H9 (cell line): ENCODE measurements at regions not wholly inside any gene's neighbourhood (a gene's known extent, or its start where the extent isn't known, plus 50 kb on each side); places are given as distances from the start of the nearest gene placed in this dataset.

Source experiments
- DNase-seq: peaks from one replicate; pipeline ENCODE4 v3.0.0-alpha.2; 2017
- H2AFZ ChIP-seq: one replicate; pipeline ENCODE4 v1.6.1; 2013; ENCODE audit warnings: mild to moderate bottlenecking, low read length, control low read depth, moderate library complexity
- H2AK5ac ChIP-seq: 2 replicates; pipeline ENCODE4 v1.6.1; 2013; ENCODE audit warnings: low read length, control low read depth, mixed read lengths; ENCODE audit not compliant: insufficient read length
- H2BK120ac ChIP-seq: one replicate; pipeline ENCODE4 v1.6.1; 2013; ENCODE audit warnings: low read depth, mild to moderate bottlenecking, low read length, control low read depth, inconsistent platforms; ENCODE audit not compliant: poor library complexity, severe bottlenecking
- H2BK12ac ChIP-seq: 2 replicates; pipeline ENCODE4 v1.6.1; 2013; ENCODE audit warnings: low read length, control low read depth, mixed read lengths, low read depth; ENCODE audit not compliant: insufficient read length
- H2BK15ac ChIP-seq: 2 replicates; pipeline ENCODE4 v1.6.1; 2013; ENCODE audit warnings: low read depth, low read length, control low read depth
- H2BK20ac ChIP-seq: one replicate; pipeline ENCODE4 v1.6.1; 2013; ENCODE audit warnings: low read depth, mild to moderate bottlenecking, low read length, control low read depth, inconsistent platforms; ENCODE audit not compliant: poor library complexity, severe bottlenecking
- H2BK5ac ChIP-seq: 2 replicates; pipeline ENCODE4 v1.6.1; 2013; ENCODE audit warnings: low read length, control low read depth, mixed read lengths; ENCODE audit not compliant: insufficient read length
- H3K14ac ChIP-seq: 2 replicates; pipeline ENCODE4 v1.6.1; 2013; ENCODE audit warnings: low read length, control low read depth; ENCODE audit not compliant: insufficient read depth
- H3K18ac ChIP-seq: 2 replicates; pipeline ENCODE4 v1.6.1; 2013; ENCODE audit warnings: low read depth, mild to moderate bottlenecking, mixed read lengths, low read length, control low read depth; ENCODE audit not compliant: insufficient read length
- H3K23ac ChIP-seq: 2 replicates; pipeline ENCODE4 v1.6.1; 2013; ENCODE audit warnings: low read length, control low read depth, mixed read lengths, low read depth; ENCODE audit not compliant: insufficient read length
- H3K23me2 ChIP-seq: 2 replicates; pipeline ENCODE4 v1.6.1; 2013; ENCODE audit warnings: low read depth, mild to moderate bottlenecking, mixed read lengths, low read length, control low read depth; ENCODE audit not compliant: insufficient read length, poor library complexity, severe bottlenecking
- H3K27ac ChIP-seq: 2 replicates; pipeline ENCODE4 v1.5.1; 2013; ENCODE audit warnings: low read length, control low read depth, mixed read lengths, low read depth; ENCODE audit not compliant: insufficient read length
- H3K27me3 ChIP-seq: 2 replicates; pipeline ENCODE4 v1.6.1; 2013; ENCODE audit warnings: low read length, control low read depth, inconsistent platforms; ENCODE audit not compliant: insufficient read depth
- H3K4ac ChIP-seq: 2 replicates; pipeline ENCODE4 v1.6.1; 2013; ENCODE audit warnings: low read depth, mild to moderate bottlenecking, control low read depth, inconsistent platforms, low read length, moderate library complexity
- H3K4me1 ChIP-seq: 2 replicates; pipeline ENCODE4 v1.6.1; 2013; ENCODE audit warnings: low read length, control low read depth, inconsistent platforms; ENCODE audit not compliant: insufficient read depth
- H3K4me2 ChIP-seq: 2 replicates; pipeline ENCODE4 v1.6.1; 2013; ENCODE audit warnings: low read length, control low read depth, mixed read lengths; ENCODE audit not compliant: insufficient read length, insufficient read depth
- H3K56ac ChIP-seq: 2 replicates; pipeline ENCODE4 v1.6.1; 2013; ENCODE audit warnings: low read depth, mild to moderate bottlenecking, mixed read lengths, low read length, control low read depth; ENCODE audit not compliant: insufficient read length
- H3K79me1 ChIP-seq: 2 replicates; pipeline ENCODE4 v1.6.1; 2013; ENCODE audit warnings: low read depth, mild to moderate bottlenecking, moderate library complexity, low read length, control low read depth, inconsistent platforms; ENCODE audit not compliant: insufficient read depth, poor library complexity, severe bottlenecking
- H3K79me2 ChIP-seq: 2 replicates; pipeline ENCODE4 v1.6.1; 2013; ENCODE audit warnings: low read length, control low read depth, inconsistent platforms; ENCODE audit not compliant: insufficient read depth
- H3K9ac ChIP-seq: 2 replicates; pipeline ENCODE4 v1.6.1; 2013; ENCODE audit warnings: low read length, control low read depth, mixed read lengths; ENCODE audit not compliant: insufficient read length; ENCODE audit errors: extremely low read depth
- H3K9me3 ChIP-seq: one replicate; pipeline ENCODE4 v1.6.1; 2013; ENCODE audit warnings: low read depth, low read length, inconsistent platforms; ENCODE audit not compliant: control insufficient read depth
- H3T11ph ChIP-seq: one replicate; pipeline ENCODE4 v1.6.1; 2013; ENCODE audit warnings: mild to moderate bottlenecking, low read length, control low read depth, inconsistent platforms
- H4K20me1 ChIP-seq: one replicate; pipeline ENCODE4 v1.6.1; 2013; ENCODE audit not compliant: control insufficient read depth, insufficient read length, insufficient read depth
- H4K5ac ChIP-seq: 2 replicates; pipeline ENCODE4 v1.6.1; 2013; ENCODE audit warnings: low read depth, mild to moderate bottlenecking, mixed read lengths, low read length, control low read depth; ENCODE audit not compliant: insufficient read length
- H4K8ac ChIP-seq: replicated peaks from 2 replicates; pipeline ENCODE4 v1.6.1; 2013; ENCODE audit warnings: low read length, control low read depth, mixed read lengths, low read depth; ENCODE audit not compliant: insufficient read length
- H4K91ac ChIP-seq: 2 replicates; pipeline ENCODE4 v1.6.1; 2013; ENCODE audit warnings: low read depth, mild to moderate bottlenecking, moderate library complexity, mixed read lengths, low read length, control low read depth; ENCODE audit not compliant: insufficient read length
- H3K27ac Mint-ChIP-seq, 3 experiments: 2 replicates in 2 of 3; 3 replicates in 1 of 3; pipeline ENCODE4 v1.8.0; 2020 to 2021; ENCODE audit warnings: mixed read lengths in 3 of 3, mild to moderate bottlenecking in 1 of 3, moderate library complexity in 1 of 3
- H3K27me3 Mint-ChIP-seq: 2 replicates; pipeline ENCODE4 v1.8.0; 2021; ENCODE audit warnings: low read depth, mild to moderate bottlenecking, moderate library complexity, mixed read lengths
- H3K36me3 Mint-ChIP-seq, 3 experiments: 2 replicates in 2 of 3; 3 replicates in 1 of 3; pipeline ENCODE4 v1.8.0; 2020 to 2021; ENCODE audit warnings: low read depth in 3 of 3, mixed read lengths in 3 of 3; ENCODE audit not compliant: insufficient read depth in 1 of 3
- H3K4me1 Mint-ChIP-seq, 2 experiments: 2 replicates each; pipeline ENCODE4 v1.8.0; 2020; ENCODE audit warnings: mixed read lengths in 2 of 2
- H3K4me3 Mint-ChIP-seq, 2 experiments: 2 replicates in 1 of 2; 3 replicates in 1 of 2; pipeline ENCODE4 v1.8.0; 2020 to 2021; ENCODE audit warnings: mild to moderate bottlenecking in 2 of 2, mixed read lengths in 2 of 2, moderate library complexity in 1 of 2
- H3K9me3 Mint-ChIP-seq, 2 experiments: 2 replicates in 1 of 2; 3 replicates in 1 of 2; pipeline ENCODE4 v1.8.0; 2020; ENCODE audit warnings: mild to moderate bottlenecking in 2 of 2, mixed read lengths in 2 of 2, moderate library complexity in 1 of 2
- CTCF ChIP-seq: fragments of 200-600 bp; sonication (generic); conservative IDR thresholded peaks from 3 replicates; pipeline ENCODE4 v1.8.0; 2021; ENCODE audit warnings: antibody characterized with exemption, mild to moderate bottlenecking
- WGBS: extraction: QIAGEN DNeasy Blood & Tissue Kit; methylation state at CpG from one replicate; pipeline ENCODE4 v1.1.7; 2013; ENCODE audit warnings: missing lambda C conversion rate, low lambda C conversion rate, mixed read lengths; ENCODE audit not compliant: insufficient read length; ENCODE audit errors: extremely low coverage; 5-methylcytosine and 5-hydroxymethylcytosine counted together

GRCh38 chr15:62914461-62915079 is 128.0 kb upstream of the TPM1 start:
- no peak overlapping the region for H3K27ac ChIP-seq
- peaks cover 0 to 4% (median 3%) of the 10 kb centered on the region in 3 experiments; a peak in 2 of 7 replicates for H3K36me3 Mint-ChIP-seq
- H3K79me1 ChIP-seq = no peaks in the 10 kb centered on the region
- peaks cover 9% of the 10 kb centered on the region; the same call in 1 of the 2 replicates for H3K4me1 ChIP-seq
- no peaks in the 10 kb centered on the region for H4K20me1 ChIP-seq
- no peak overlapping the region for H4K5ac ChIP-seq
- no peak overlapping the region for H3K4me3 Mint-ChIP-seq
- no peak for DNase-seq
- no peak overlapping the region for H4K8ac ChIP-seq
- H2BK15ac ChIP-seq = no peak overlapping the region
- no peaks in the 10 kb centered on the region for H3K27me3 ChIP-seq
- peak overlapping the region; percentile 28 for H2BK120ac ChIP-seq
- peak overlapping the region; percentile 61 for H3K18ac ChIP-seq
- H3K14ac ChIP-seq = peak overlapping the region; percentile 39; the same call in 1 of the 2 replicates
- H2AK5ac ChIP-seq = peak overlapping the region; percentile 58
- TF ChIP-seq CTCF = no peak
- no peak overlapping the region for H3K23ac ChIP-seq
- H3K4ac ChIP-seq = no peak overlapping the region
- peak overlapping the region; percentile 14 to 57 (median 42) for H3K27ac Mint-ChIP-seq
- H3K79me2 ChIP-seq = no peaks in the 10 kb centered on the region
- peaks cover 56 to 60% of the 10 kb centered on the region in 2 experiments for H3K4me1 Mint-ChIP-seq
- H2BK5ac ChIP-seq = no peak overlapping the region
- H2AFZ ChIP-seq = no peak overlapping the region
- H2BK20ac ChIP-seq = no peak overlapping the region
- no CpG with 5 or more reads among the region's 7 CpGs for WGBS
- H3K9me3 ChIP-seq = no peaks in the 10 kb centered on the region
- H3K4me2 ChIP-seq = peak overlapping the region; percentile 4
- no peaks in the 10 kb centered on the region for H3K27me3 Mint-ChIP-seq
- H3K56ac ChIP-seq = no peak overlapping the region
- H3K23me2 ChIP-seq = no peaks in the 10 kb centered on the region
- no peak overlapping the region for H3T11ph ChIP-seq
- H3K9me3 Mint-ChIP-seq = no peaks in the 10 kb centered on the region; a peak in 1 of 5 replicates
- H2BK12ac ChIP-seq = peak overlapping the region; percentile 82
- H3K9ac ChIP-seq = no peak overlapping the region
- no peak overlapping the region for H4K91ac ChIP-seq
